GM12878 (cell line): ENCODE measurements at regions not wholly inside any gene's neighbourhood (a gene's known extent, or its start where the extent isn't known, plus 50 kb on each side); places are given as distances from the start of the nearest gene placed in this dataset.

Experiments
- ATAC-seq: fragments of 200-7000 bp; cut with Tn5 transposase; 3 replicates; pipeline ENCODE4 v1.9.1; 2020; ENCODE audit warnings: mild to moderate bottlenecking, moderate library complexity
- BruUV-seq: library from RNA; stranded (reverse); fragments of 400-500 nt; replicated peaks from 2 replicates; lab custom pipeline; 2021; lab: Mats Ljungman, UMichigan
- CTCF ChIA-PET: fragments of 300-600 bp; sonication (Branson Sonifier 250); formaldehyde crosslinking; extraction: SDS; loops from one replicate; lab custom pipeline; 2021; ENCODE audit warnings: inconsistent platforms; lab: Yijun Ruan, JAX
- POLR2A ChIA-PET: fragments of 350-600 bp; formaldehyde crosslinking; extraction: SDS; loops from one replicate; lab custom pipeline; 2021; ENCODE audit warnings: inconsistent platforms; lab: Charles Lee
- RAD21 ChIA-PET: fragments of 300-600 bp; sonication (Branson Sonifier 250); formaldehyde crosslinking; loops from one replicate; lab custom pipeline; 2023; ENCODE audit warnings: antibody characterized with exemption; ENCODE audit not compliant: unreplicated experiment; lab: Charles Lee
- SMC1A ChIA-PET: fragments of 300-600 bp; sonication (Branson Sonifier 250); formaldehyde crosslinking; loops from one replicate; lab custom pipeline; 2023; ENCODE audit not compliant: unreplicated experiment, uncharacterized antibody; lab: Charles Lee
- DNase-seq: peaks from one replicate; pipeline ENCODE4 v3.0.0-alpha.2; 2011; ENCODE audit warnings: low read depth, low spot score
- FAIRE-seq: peaks from 3 replicates; lab custom pipeline; 2011; peaks lifted over from hg19 to GRCh38; lab: Jason Lieb, UNC
- H2AFZ ChIP-seq: 2 replicates; pipeline ENCODE4 v1.6.0; 2011; ENCODE audit warnings: low read depth, low read length, control low read depth; ENCODE audit not compliant: control insufficient read depth
- H3K27ac ChIP-seq: 2 replicates; pipeline ENCODE4 v1.5.1; 2011; ENCODE audit warnings: control low read depth; ENCODE audit not compliant: control insufficient read depth, insufficient read depth
- H3K27me3 ChIP-seq, 2 experiments: replicated peaks in 1 of 2; 2 replicates each; pipeline versions ENCODE4 v1.6.0 to v1.6.1; 2011; ENCODE audit warnings: low read length in 1 of 2; ENCODE audit not compliant: control insufficient read depth in 2 of 2, insufficient read depth in 2 of 2
- H3K36me3 ChIP-seq, 2 experiments: 2 replicates each; pipeline ENCODE4 v1.5.1; 2011; ENCODE audit warnings: low read length in 1 of 2; ENCODE audit not compliant: control insufficient read depth in 2 of 2, insufficient read depth in 2 of 2
- H3K4me1 ChIP-seq: 2 replicates; pipeline ENCODE4 v1.6.1; 2011; ENCODE audit warnings: mild to moderate bottlenecking, low read length, moderate library complexity, mixed read lengths; ENCODE audit not compliant: control insufficient read depth, insufficient read depth
- H3K4me2 ChIP-seq: 2 replicates; pipeline ENCODE4 v1.6.0; 2011; ENCODE audit warnings: control low read depth; ENCODE audit not compliant: control insufficient read depth, insufficient read depth
- H3K4me3 ChIP-seq: fragments of 200-600 bp; sonication (generic); 2 replicates; pipeline ENCODE4 v1.5.1; 2016
- H3K79me2 ChIP-seq: 2 replicates; pipeline ENCODE4 v1.6.0; 2011; ENCODE audit warnings: low read length; ENCODE audit not compliant: control insufficient read depth, insufficient read depth
- H3K9ac ChIP-seq: 2 replicates; pipeline ENCODE4 v1.8.0; 2011; ENCODE audit warnings: low read length, control low read depth, mixed read lengths; ENCODE audit not compliant: control insufficient read depth, insufficient read depth
- H3K9me3 ChIP-seq: replicated peaks from 3 replicates; pipeline ENCODE4 v1.5.1; 2011; ENCODE audit warnings: mild to moderate bottlenecking, low read length; ENCODE audit not compliant: control insufficient read depth, insufficient read depth
- H4K20me1 ChIP-seq: 2 replicates; pipeline ENCODE4 v1.6.0; 2011; ENCODE audit not compliant: control insufficient read depth, insufficient read depth
- CHD1 ChIP-seq: IDR thresholded peaks from 2 replicates; pipeline ENCODE4 v1.6.1; 2012; ENCODE audit warnings: low read depth, low read length, improper control_type of control experiment
- CREM ChIP-seq: IDR thresholded peaks from 2 replicates; pipeline ENCODE4 v1.6.1; 2014; ENCODE audit warnings: antibody characterized with exemption, low read depth
- E2F4 ChIP-seq: IDR thresholded peaks from 2 replicates; pipeline ENCODE4 v1.6.1; 2012; ENCODE audit warnings: low read depth, low read length, improper control_type of control experiment
- ETV6 ChIP-seq, 2 experiments: fragments of 450-650 bp in 1 of 2; IDR thresholded peaks in 1 of 2; conservative IDR thresholded peaks in 1 of 2; 2 replicates each; pipeline ENCODE4 v1.6.1; 2014; ENCODE audit warnings: antibody characterized with exemption in 1 of 2, borderline replicate concordance in 1 of 2, low read depth in 1 of 2, mild to moderate bottlenecking in 1 of 2, moderate library complexity in 1 of 2
- HCFC1 ChIP-seq: fragments of 150-350 bp; IDR thresholded peaks from 2 replicates; pipeline ENCODE4 v1.6.1; 2014; ENCODE audit warnings: low read length
- HDAC6 ChIP-seq: fragments of 200-600 bp; sonication (generic); IDR thresholded peaks from one replicate; pipeline ENCODE4 v1.8.0; 2017; ENCODE audit warnings: antibody characterized with exemption; ENCODE audit not compliant: unreplicated experiment
- IKZF1 ChIP-seq: fragments of 450-650 bp; conservative IDR thresholded peaks from 2 replicates; pipeline ENCODE4 v1.6.1; 2017; ENCODE audit warnings: antibody characterized with exemption, mild to moderate bottlenecking
- IRF4 ChIP-seq: IDR thresholded peaks from 2 replicates; pipeline ENCODE4 v1.6.1; 2011; ENCODE audit warnings: low read depth, low read length
- JUNB ChIP-seq: IDR thresholded peaks from 2 replicates; pipeline ENCODE4 v1.6.1; 2016; ENCODE audit warnings: antibody characterized with exemption, mild to moderate bottlenecking
- MTA3 ChIP-seq: IDR thresholded peaks from 2 replicates; pipeline ENCODE4 v1.6.1; 2012; ENCODE audit warnings: low read length, inconsistent platforms, borderline replicate concordance
- POU2F2 ChIP-seq: IDR thresholded peaks from 3 replicates; pipeline ENCODE4 v1.6.1; 2011; ENCODE audit warnings: low read depth, mild to moderate bottlenecking, low read length, borderline replicate concordance
- RB1 ChIP-seq: fragments of 450-650 bp; formaldehyde crosslinking; IDR thresholded peaks from 2 replicates; pipeline ENCODE4 v1.6.1; 2017; ENCODE audit warnings: mild to moderate bottlenecking, borderline replicate concordance
- SUPT20H ChIP-seq: IDR thresholded peaks from 2 replicates; pipeline ENCODE4 v1.6.1; 2011; ENCODE audit warnings: low read depth, mild to moderate bottlenecking, low read length, moderate library complexity, borderline replicate concordance; ENCODE audit not compliant: control insufficient read depth
- WGBS: methylation state at CpG from one replicate; pipeline ENCODE4 v1.1.6; 2016; ENCODE audit warnings: low lambda C conversion rate; ENCODE audit not compliant: insufficient replicate concordance, insufficient coverage; ENCODE audit errors: missing lambda C conversion rate; 5-methylcytosine and 5-hydroxymethylcytosine counted together
- in situ Hi-C: fragments of 300-500 bp; cut with MboI; formaldehyde crosslinking; loops from 9 replicates; pipeline ENCODE4 v1.14.3; 2018; ENCODE audit warnings: mixed read lengths
- intact Hi-C: fragments of 100-400 bp; cut with micrococcal nuclease; formaldehyde crosslinking; loops from one replicate; pipeline ENCODE4 v1.14.2; 2022; ENCODE audit not compliant: unreplicated experiment

DNA sequence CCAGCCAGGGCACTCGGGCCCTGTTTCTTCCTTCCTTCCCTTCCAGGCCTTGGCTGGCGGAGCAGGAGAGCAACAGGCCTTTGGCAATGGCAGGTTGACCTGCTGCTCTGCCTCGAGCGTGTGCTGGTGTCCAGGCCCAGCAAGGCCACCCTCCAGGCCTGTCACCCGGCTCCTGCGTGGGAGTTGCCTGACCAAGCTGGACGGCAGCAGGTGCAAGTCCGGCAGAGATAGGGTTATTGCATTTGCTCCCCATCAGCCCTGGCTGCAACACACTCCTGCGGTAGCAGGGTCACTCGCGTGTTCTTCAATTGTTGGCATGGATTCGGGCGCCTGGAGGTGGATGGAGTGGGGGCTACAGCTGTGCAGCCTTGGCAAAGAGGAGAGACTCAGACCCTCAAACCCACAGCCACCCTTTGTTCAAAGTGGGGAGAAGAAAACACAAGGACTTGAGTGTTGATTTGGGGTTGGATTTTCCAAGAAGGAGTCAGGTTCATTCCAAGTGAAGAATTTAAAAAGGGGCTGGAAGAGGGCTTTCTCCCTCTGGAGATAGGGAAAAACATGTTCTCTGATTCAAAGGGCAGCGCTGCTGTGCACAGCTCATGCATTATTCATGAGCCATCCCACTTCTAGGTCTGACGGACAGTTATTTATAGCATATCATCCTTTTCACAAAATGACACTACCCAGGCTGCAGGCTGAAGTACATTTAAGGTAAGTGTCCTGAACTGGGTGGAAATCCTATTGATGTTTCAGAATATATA is 64.2 kb upstream of the PITRM1 start:
- BruUV-seq, result no TSS peak
- Histone ChIP-seq H3K9ac (no peak overlapping the region), H3K9me3 (no peaks in the 10 kb centered on the region), H2AFZ (no peak overlapping the region), H3K27ac (no peak overlapping the region), H3K27me3 (peaks cover 3% of the 10 kb centered on the region in 2 experiments; a peak in 2 of 4 replicates), H3K4me2 (no peak overlapping the region), H3K79me2 (no peaks in the 10 kb centered on the region), H4K20me1 (no peaks in the 10 kb centered on the region), H3K4me1 (no peaks in the 10 kb centered on the region), H3K36me3 (no peaks in the 10 kb centered on the region), H3K4me3 (no peak overlapping the region)
- intact Hi-C loops (loop anchor here (5.0 to 10.0 kb wide), 2 partner anchors 698 to 1530 kb away; no protein-coding TSS in a partner anchor), in situ Hi-C loops (no loop called here)
- CTCF ChIA-PET, result interaction anchor here (2.3 kb wide), 1 partner anchor 545 kb away, joined by 4 read pairs; no protein-coding TSS in a partner anchor
- RAD21 ChIA-PET, result no interaction called here
- POLR2A ChIA-PET, result no interaction called here
- WGBS, result 50% methylated on average over 15 of the region's 15 CpGs
- FAIRE-seq (no peak), DNase-seq (no peak), ATAC-seq (no peak)
- SMC1A ChIA-PET, result no interaction called here
- peak; percentile 48; the same call in 1 of the 3 replicates for TF ChIP-seq POU2F2
- no peak for TF ChIP-seq ETV6 (conservative IDR thresholded peaks at IDR 0.05 in 1 of 2, IDR thresholded peaks at IDR 0.05 in 1 of 2; ENCODE audit: borderline replicate concordance in 1 of 2, low read depth in 1 of 2)

DNA sequence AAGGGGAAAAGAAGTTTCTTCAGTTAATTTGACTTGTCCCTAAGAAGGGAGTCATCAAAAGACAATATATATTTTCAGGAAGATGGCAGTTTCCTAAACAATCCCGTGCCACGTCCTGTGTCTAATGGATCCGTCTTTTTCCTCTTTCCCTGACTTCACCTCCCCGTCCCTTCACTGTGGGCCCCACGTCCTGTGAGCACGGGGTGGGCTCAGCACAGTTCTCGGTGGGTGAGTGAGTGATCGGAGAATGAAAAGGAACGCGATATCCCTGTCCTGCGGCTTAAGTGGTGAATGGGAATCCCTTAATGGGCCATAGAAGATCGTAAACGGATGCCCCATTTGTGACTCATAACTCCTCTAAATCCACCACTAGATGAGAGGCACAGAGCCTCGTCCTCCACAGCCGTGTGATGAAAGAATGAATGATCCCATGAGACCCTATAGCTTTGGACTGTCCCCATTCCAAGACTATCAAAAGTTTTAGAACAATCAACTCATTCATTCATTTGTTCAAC is 63.5 kb upstream of the PITRM1 start:
- DNase-seq, result no peak
- no peak for FAIRE-seq
- Histone ChIP-seq H3K4me3 (no peak overlapping the region), H3K4me1 (no peaks in the 10 kb centered on the region), H3K36me3 (no peaks in the 10 kb centered on the region), H3K9me3 (no peaks in the 10 kb centered on the region), H2AFZ (no peak overlapping the region), H3K79me2 (no peaks in the 10 kb centered on the region), H3K27ac (no peak overlapping the region), H3K9ac (no peak overlapping the region), H3K27me3 (peaks cover 3% of the 10 kb centered on the region in 2 experiments; a peak in 2 of 4 replicates), H4K20me1 (no peaks in the 10 kb centered on the region), H3K4me2 (no peak overlapping the region)
- ChIA-PET RAD21 (no interaction called here), CTCF (interaction anchor here (2.3 kb wide), 1 partner anchor 546 kb away, joined by 4 read pairs; no protein-coding TSS in a partner anchor), SMC1A (no interaction called here), POLR2A (no interaction called here)
- 55% methylated on average over 15 of the region's 15 CpGs for WGBS
- ATAC-seq, result no peak
- in situ Hi-C loops (no loop called here), intact Hi-C loops (loop anchor here (5.0 to 10.0 kb wide), 2 partner anchors 699 to 1531 kb away; no protein-coding TSS in a partner anchor)
- no TSS peak for BruUV-seq
- no peak for TF ChIP-seq CREM
- no peak for TF ChIP-seq SUPT20H
- no peak for TF ChIP-seq CHD1
- no peak for TF ChIP-seq HCFC1
- TF ChIP-seq IRF4, result no peak
- no peak for TF ChIP-seq HDAC6
- no peak for TF ChIP-seq MTA3
- no peak for TF ChIP-seq JUNB
- no peak for TF ChIP-seq IKZF1
- no peak for TF ChIP-seq E2F4
- no peak for TF ChIP-seq RB1
